ENCODE measurements at regions not wholly inside any gene's neighbourhood (a gene's known extent, or its start where the extent isn't known, plus 50 kb on each side); places are given as distances from the start of the nearest gene placed in this dataset.

DNA sequence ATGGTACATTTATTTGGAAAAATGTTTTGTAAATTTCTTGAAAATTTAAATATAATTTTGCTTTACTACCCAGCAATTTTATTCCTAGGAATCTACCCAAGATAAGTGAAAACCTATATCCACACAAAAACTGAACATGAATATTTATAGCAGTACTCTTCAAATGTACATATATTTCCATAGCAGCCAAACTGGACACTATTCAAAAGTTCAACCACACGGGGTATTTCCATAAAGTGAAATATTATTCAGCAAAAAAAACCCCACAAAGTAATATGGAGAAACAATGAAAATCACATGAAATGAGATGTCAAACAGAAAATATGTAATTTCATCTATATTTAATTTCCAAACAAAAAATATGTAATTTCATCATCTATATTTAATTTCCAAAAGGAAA lies 1247.6 kb upstream of the TMEFF2 start:
- TF ChIP-seq POLR2AphosphoS5 (IDR thresholded peaks at IDR 0.05; ENCODE audit: insufficient read depth, low read depth, low read length), result no peak
- TF ChIP-seq, protein P1, sequence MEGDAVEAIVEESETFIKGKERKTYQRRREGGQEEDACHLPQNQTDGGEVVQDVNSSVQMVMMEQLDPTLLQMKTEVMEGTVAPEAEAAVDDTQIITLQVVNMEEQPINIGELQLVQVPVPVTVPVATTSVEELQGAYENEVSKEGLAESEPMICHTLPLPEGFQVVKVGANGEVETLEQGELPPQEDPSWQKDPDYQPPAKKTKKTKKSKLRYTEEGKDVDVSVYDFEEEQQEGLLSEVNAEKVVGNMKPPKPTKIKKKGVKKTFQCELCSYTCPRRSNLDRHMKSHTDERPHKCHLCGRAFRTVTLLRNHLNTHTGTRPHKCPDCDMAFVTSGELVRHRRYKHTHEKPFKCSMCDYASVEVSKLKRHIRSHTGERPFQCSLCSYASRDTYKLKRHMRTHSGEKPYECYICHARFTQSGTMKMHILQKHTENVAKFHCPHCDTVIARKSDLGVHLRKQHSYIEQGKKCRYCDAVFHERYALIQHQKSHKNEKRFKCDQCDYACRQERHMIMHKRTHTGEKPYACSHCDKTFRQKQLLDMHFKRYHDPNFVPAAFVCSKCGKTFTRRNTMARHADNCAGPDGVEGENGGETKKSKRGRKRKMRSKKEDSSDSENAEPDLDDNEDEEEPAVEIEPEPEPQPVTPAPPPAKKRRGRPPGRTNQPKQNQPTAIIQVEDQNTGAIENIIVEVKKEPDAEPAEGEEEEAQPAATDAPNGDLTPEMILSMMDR (IDR thresholded peaks at IDR 0.05; ENCODE audit: extremely low read depth in 1 of 2, insufficient read depth in 1 of 2, low read depth in 1 of 2, low read length in 2 of 2), result no peak

All from endothelial cell of umbilical vein (primary cell).